HUES6 (cell line): ENCODE measurements at regions not wholly inside any gene's neighbourhood (a gene's known extent, or its start where the extent isn't known, plus 50 kb on each side); places are given as distances from the start of the nearest gene placed in this dataset.

Source experiments
- H3K27ac ChIP-seq: 2 replicates; pipeline ENCODE4 v1.7.0; 2013; ENCODE audit warnings: low read depth, mild to moderate bottlenecking, low read length, inconsistent platforms
- H3K27me3 ChIP-seq: 2 replicates; pipeline ENCODE4 v1.6.1; 2013; ENCODE audit warnings: low read length; ENCODE audit not compliant: control insufficient read depth, insufficient read depth
- H3K36me3 ChIP-seq: 2 replicates; pipeline ENCODE4 v1.6.1; 2013; ENCODE audit warnings: low read length; ENCODE audit not compliant: control insufficient read depth, insufficient read depth
- H3K4me1 ChIP-seq: 2 replicates; pipeline ENCODE4 v1.6.1; 2013; ENCODE audit warnings: low read length; ENCODE audit not compliant: control insufficient read depth, insufficient read depth
- H3K4me3 ChIP-seq: 2 replicates; pipeline ENCODE4 v1.5.1; 2013; ENCODE audit warnings: low read depth, low read length
- H3K9ac ChIP-seq: one replicate; pipeline ENCODE4 v1.6.1; 2013; ENCODE audit warnings: mild to moderate bottlenecking, low read length
- H3K9me3 ChIP-seq: 2 replicates; pipeline ENCODE4 v1.6.1; 2013; ENCODE audit warnings: low read depth, low read length; ENCODE audit not compliant: control insufficient read depth, insufficient read depth

DNA sequence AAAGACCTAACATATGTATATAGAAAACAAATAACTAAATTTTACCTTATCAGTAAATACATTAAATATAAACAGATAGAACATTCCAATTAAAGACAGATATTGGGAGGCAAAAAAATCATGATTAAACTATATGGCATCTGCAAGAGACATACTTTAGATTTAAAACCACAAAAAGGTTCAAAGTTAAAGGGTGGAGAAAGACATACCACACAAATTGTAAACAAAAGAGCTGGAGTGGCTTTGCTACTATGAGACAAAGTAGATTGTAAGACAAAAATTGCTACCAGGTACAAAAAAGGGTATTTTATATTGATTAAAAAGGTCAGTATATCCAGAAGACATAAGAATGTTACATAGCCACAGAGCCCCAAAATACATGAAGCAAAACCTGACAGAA lies 200.2 kb downstream of the KCNRG start:
- H3K4me3 ChIP-seq, result no peak overlapping the region
- no peak overlapping the region for H3K27ac ChIP-seq
- no peaks in the 10 kb centered on the region for H3K4me1 ChIP-seq
- H3K9ac ChIP-seq, result no peak overlapping the region
- peaks cover 21% of the 10 kb centered on the region for H3K9me3 ChIP-seq
- no peaks in the 10 kb centered on the region for H3K27me3 ChIP-seq
- H3K36me3 ChIP-seq, result 0 out of 2 replicates have a peak, but pooled peaks cover 3% of the 10 kb centered on the region

DNA sequence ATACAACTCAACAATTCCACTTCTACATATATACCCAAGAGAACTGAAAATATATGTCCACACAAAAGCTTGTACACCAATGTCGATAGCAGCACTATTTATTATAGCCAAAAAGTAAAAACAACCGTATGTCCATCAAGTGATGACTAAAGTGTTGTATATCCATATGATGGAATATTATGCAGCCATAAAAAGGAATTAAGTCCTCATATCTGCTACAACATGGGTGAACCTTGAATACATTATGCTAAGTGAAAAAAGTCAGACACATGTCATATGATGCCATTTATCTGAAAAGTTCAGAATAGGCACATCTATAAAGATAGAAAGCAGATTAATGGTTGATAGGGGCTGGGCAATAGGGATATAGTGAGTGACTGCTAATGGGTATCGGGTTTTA lies 204.5 kb downstream of the KCNRG start:
- Histone ChIP-seq H3K36me3 (no peaks in the 10 kb centered on the region), H3K9me3 (0 out of 2 replicates have a peak, but pooled peaks cover 2% of the 10 kb centered on the region), H3K27me3 (no peaks in the 10 kb centered on the region), H3K4me1 (no peaks in the 10 kb centered on the region), H3K9ac (no peak overlapping the region), H3K27ac (no peak overlapping the region), H3K4me3 (no peak overlapping the region)

DNA sequence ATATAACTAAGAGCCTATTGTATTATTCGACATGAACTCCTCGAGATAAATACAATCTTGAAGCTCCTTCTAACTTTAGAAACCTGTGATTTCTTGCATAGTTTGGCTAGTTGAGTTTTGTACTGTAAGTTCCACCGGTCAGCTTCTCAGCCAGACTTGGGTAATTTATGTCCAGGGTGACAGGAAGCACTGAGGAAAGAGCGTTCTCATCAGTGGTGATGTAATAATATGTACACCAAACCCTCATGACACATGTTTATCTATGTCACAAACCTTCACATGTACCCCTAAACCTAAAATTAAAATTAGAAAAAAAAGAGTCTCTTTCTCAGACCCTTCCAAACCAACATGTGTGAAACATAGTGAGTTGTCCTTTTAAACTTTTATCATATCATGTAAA lies 205.7 kb downstream of the KCNRG start:
- H3K9me3 ChIP-seq, result 0 out of 2 replicates have a peak, but pooled peaks cover 2% of the 10 kb centered on the region
- no peak overlapping the region for H3K4me3 ChIP-seq
- no peaks in the 10 kb centered on the region for H3K4me1 ChIP-seq
- H3K27ac ChIP-seq, result no peak overlapping the region
- H3K27me3 ChIP-seq, result no peaks in the 10 kb centered on the region
- H3K9ac ChIP-seq, result no peak overlapping the region
- no peaks in the 10 kb centered on the region for H3K36me3 ChIP-seq

DNA sequence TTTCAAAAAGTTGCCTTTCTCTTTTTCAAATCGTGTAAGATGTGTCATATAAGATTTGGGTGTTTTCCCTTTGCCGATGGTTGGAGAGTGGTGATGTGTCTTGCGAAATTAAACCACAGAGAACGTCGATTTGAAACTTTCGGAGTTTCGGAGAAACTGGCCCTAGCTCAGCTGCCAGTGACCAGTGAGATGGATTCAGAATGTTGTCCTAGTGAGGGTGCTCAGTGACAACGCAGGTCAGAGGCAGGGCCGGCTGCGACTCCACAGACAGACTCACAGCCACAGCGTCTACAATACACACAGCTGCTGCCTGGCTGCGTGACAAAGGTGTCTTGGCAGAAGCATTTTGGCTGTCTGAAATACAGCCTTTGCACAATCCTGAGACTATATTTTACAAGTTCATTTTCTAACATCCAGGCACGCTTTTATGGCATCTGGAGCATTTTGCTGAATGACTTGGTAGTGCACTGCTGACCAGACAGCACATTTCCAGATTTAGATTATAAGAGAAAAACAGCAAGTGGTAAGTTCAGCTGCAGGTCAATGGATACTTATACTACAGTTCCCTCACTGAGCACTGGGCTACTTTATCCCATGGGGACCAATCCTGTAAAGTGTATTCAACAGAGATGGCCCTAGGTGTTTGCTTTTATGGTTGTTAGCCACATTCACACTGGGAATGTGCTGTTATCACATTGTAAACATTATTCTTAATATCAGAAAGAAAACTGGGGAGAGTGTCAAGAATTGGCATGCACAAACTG lies 207.5 kb downstream of the KCNRG start:
- Histone ChIP-seq H3K4me1 (peaks cover 4% of the 10 kb centered on the region), H3K9me3 (no peaks in the 10 kb centered on the region), H3K36me3 (no peaks in the 10 kb centered on the region), H3K4me3 (no peak overlapping the region), H3K27me3 (no peaks in the 10 kb centered on the region), H3K9ac (no peak overlapping the region), H3K27ac (no peak overlapping the region)

DNA sequence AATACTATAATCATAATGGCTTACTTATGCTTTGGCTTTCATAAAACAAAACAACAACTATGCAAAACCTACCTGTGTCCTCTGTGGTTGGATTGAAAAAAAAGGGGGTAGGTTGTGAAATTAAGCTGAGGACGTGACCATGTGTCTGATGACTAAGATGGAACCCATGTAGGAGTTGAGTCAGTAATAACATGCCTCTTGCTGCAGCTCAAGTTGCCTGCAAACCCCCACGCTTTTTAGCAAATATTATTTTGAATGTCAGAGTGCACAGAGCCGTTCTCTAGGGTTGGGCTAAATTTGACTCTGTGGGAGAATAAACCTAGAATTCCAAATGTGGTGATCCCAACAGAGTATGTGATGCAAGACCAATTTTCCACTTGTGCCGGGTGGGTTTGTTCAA lies 209.3 kb downstream of the KCNRG start:
- Histone ChIP-seq H3K9me3 (no peaks in the 10 kb centered on the region), H3K27ac (no peak overlapping the region)

DNA sequence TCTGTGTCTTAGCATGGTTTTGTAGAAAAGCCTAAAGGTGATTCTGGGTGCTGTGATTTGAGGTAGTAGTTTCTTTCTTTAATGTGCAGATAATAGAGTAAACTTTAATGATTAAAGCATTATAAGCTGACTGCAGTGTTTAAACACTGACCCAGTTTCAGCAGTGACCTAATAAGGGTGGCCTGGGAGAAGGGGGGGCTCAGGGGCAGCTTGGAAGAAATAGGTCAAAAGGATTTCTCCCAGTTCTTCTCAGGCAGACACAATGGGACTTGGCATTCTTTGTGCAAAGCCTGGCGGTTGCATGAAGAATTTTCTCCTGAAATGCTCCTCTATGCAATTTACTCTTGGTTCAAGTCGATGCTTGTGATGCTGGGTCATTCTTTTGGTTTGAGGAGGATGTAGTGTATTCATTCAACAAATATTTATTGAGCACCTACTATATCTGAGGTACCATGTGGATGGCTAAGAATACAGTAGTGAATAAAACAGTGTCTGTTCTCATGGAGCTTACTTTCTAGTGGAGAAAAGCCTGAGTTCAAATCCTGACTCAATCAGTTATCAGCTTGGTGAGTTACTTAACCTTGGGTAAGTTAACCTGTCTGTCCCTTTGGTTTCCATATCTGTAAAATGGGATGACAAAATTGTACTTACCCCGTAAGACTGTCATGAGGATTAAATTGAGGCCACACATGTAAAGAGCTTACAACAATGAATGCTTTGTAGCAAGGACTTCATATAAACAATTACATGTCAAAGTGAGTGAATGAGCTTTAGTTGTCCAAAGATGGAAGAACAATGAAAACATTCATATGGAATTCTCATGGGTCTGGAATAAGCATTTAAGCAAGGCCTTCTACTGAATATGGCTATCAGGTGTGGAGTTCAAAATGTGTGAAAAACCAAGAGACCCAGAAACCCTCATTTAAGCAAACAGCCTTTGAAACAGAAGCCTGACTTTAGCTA lies 210.2 kb downstream of the KCNRG start:
- Histone ChIP-seq H3K36me3 (no peaks in the 10 kb centered on the region), H3K9me3 (no peaks in the 10 kb centered on the region), H3K4me3 (no peak overlapping the region), H3K9ac (no peak overlapping the region), H3K27ac (no peak overlapping the region), H3K4me1 (peaks cover 15% of the 10 kb centered on the region), H3K27me3 (no peaks in the 10 kb centered on the region)

More for the DNA sequence above, 209.3 kb downstream of the KCNRG start:
- H3K4me1 ChIP-seq, result peaks cover 15% of the 10 kb centered on the region
- H3K27me3 ChIP-seq, result no peaks in the 10 kb centered on the region
- no peak overlapping the region for H3K9ac ChIP-seq
- no peaks in the 10 kb centered on the region for H3K36me3 ChIP-seq
- H3K4me3 ChIP-seq, result no peak overlapping the region

DNA sequence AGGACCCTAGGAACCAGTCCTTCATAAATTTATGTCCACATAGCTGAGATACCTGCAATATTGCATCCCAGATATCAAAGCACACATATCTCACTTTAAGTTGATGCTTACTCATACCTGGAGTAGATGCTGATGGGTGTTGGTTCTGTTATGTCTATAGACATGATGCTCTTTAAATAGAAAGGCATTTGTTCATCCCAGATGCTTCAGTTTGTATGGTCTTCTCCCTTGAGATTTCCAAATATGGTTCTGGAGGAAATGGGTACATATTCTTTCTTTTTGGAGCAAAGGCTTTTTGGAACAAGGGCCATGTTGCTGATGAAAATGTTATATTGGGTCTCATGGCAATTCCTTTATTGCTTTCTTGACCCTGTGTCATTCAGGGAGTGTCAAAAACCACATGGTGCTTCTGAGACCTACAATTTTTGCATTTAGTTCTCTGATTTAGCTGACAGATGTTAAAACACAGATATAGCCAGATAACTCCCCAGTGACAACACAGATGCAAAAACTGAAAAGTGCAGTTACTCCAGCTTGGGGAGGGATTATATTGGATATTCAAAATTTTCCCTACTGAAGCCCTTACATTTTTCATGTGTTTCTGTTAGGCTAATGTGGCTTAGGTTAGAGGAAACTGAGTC lies 211.4 kb downstream of the KCNRG start:
- no peak overlapping the region for H3K27ac ChIP-seq
- H3K9me3 ChIP-seq, result no peaks in the 10 kb centered on the region
- no peaks in the 10 kb centered on the region for H3K27me3 ChIP-seq
- H3K36me3 ChIP-seq, result no peaks in the 10 kb centered on the region
- peaks cover 15% of the 10 kb centered on the region for H3K4me1 ChIP-seq
- no peak overlapping the region for H3K9ac ChIP-seq
- H3K4me3 ChIP-seq, result no peak overlapping the region

DNA sequence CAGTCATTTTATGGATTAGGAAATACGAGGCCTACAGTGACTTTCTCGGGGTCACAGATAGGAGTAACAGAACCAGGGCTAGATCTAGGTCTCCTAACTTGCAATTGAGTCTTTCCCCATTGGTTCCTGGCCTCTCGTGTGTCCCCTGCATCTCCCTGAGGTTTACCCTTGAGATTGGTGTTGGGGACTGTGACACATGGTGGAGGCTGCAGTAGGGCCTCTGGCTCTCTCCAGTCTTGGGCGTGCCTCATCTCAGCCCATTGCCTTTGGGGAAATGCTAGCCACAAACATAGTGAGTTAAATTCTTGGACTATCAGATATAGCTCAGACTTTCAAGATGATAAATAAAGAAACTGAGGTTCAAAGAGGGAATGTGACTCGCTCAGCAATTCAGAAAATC lies 212.1 kb downstream of the KCNRG start:
- Histone ChIP-seq H3K9me3 (no peaks in the 10 kb centered on the region), H3K27me3 (no peaks in the 10 kb centered on the region), H3K9ac (no peak overlapping the region), H3K27ac (no peak overlapping the region), H3K4me1 (peaks cover 15% of the 10 kb centered on the region), H3K4me3 (no peak overlapping the region), H3K36me3 (no peaks in the 10 kb centered on the region)

DNA sequence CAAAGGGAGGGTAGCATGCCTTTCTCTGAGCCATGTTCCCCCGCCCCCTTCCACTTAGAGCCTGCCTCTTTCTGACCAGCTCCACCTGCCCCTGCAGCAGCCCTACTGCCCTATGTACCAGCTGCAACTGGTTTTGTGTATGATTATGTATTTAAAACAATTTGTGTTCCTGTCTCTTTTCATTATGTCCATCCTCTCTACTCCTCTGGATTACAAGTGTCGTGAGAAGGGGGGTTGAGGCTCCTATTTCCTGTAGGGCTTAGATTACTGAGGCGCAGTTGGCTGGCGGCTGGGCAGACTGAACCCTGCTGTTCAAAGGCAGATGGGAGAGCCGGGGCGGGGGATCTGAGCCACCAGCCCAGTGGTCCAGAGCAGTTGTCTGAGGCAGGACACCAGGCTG lies 213.3 kb downstream of the KCNRG start:
- H3K4me3 ChIP-seq, result no peak overlapping the region

DNA sequence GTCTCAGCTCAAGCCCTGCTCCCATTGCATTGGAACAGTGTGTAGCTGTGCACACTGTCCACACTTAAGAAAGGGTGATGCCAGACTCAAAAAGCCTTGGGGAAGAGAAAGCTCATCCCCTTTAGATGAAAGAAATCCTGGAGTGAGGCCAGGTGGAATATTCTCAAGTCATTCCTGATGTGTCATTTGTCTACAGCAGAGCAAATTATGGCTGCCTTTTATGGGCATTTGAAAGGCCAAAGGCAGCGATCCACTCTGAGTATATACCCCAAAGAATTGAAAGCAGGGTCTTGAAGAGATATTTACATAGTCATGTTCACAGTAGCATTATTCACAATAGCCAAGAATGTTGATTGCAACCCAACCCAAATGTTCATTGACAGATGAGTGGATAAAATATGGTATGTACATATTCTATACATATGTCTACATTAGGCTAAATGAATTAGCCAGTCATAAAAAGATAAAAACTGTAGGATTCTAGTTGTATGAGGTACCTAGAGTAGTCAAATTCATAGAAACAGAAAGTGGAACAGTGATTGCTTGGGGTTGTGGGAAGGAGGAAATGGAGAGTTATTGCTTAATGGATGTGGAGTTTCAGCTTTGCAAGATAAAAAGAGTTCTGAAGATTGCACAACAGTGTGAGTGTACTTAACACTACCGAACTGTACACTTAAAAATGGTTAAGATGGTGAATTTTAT lies 214.9 kb downstream of the KCNRG start:
- Histone ChIP-seq H3K27me3 (no peaks in the 10 kb centered on the region), H3K4me3 (no peak overlapping the region), H3K27ac (no peak overlapping the region), H3K36me3 (no peaks in the 10 kb centered on the region), H3K9ac (no peak overlapping the region), H3K4me1 (peaks cover 15% of the 10 kb centered on the region), H3K9me3 (peaks cover 7% of the 10 kb centered on the region)

More for the DNA sequence above, 213.3 kb downstream of the KCNRG start:
- peaks cover under 1% of the 10 kb centered on the region; the same call in 1 of the 2 replicates for H3K9me3 ChIP-seq
- no peak overlapping the region for H3K27ac ChIP-seq
- H3K36me3 ChIP-seq, result no peaks in the 10 kb centered on the region
- H3K27me3 ChIP-seq, result no peaks in the 10 kb centered on the region
- H3K4me1 ChIP-seq, result peaks cover 15% of the 10 kb centered on the region
- H3K9ac ChIP-seq, result no peak overlapping the region
